Activated T-helper 2 cell treated with anti-CD3 and anti-CD28 coated beads, Interferon-gamma antibody, Interleukin-2, Interleukin-4, amounts not matched to agents 10 μg/mL and 5 μg/mL and 100 μg/mL, durations not matched to agents 14 hours and 24 hours and 36 hours (primary cell): ENCODE measurements at regions not wholly inside any gene's neighbourhood (a gene's known extent, or its start where the extent isn't known, plus 50 kb on each side); places are given as distances from the start of the nearest gene placed in this dataset.

ENCODE experiments used
- DNase-seq: peaks from one replicate; pipeline ENCODE4 v3.0.0; 2021; ENCODE audit warnings: low spot score
- H3K27ac Mint-ChIP-seq: one replicate; pipeline ENCODE4 v1.8.0; 2021; ENCODE audit warnings: mixed read lengths
- H3K27me3 Mint-ChIP-seq: one replicate; pipeline ENCODE4 v1.8.0; 2021; ENCODE audit warnings: low read depth, mixed read lengths
- H3K36me3 Mint-ChIP-seq: one replicate; pipeline ENCODE4 v1.8.0; 2021; ENCODE audit warnings: low read depth, mixed read lengths
- H3K4me1 Mint-ChIP-seq: one replicate; pipeline ENCODE4 v1.8.0; 2021; ENCODE audit warnings: low read depth, mixed read lengths
- H3K4me3 Mint-ChIP-seq: one replicate; pipeline ENCODE4 v1.8.0; 2021; ENCODE audit warnings: low read depth, mild to moderate bottlenecking, moderate library complexity, mixed read lengths
- H3K9me3 Mint-ChIP-seq: one replicate; pipeline ENCODE4 v1.8.0; 2021; ENCODE audit warnings: mixed read lengths
- intact Hi-C: fragments of 100-400 bp; cut with micrococcal nuclease; formaldehyde crosslinking; loops from one replicate; pipeline ENCODE4 v1.15.1; 2023

- intact Hi-C loops = no loop called here
- no peak overlapping the region for H3K27ac Mint-ChIP-seq
- H3K4me3 Mint-ChIP-seq = no peak overlapping the region
- no peaks in the 10 kb centered on the region for H3K4me1 Mint-ChIP-seq
- H3K36me3 Mint-ChIP-seq = no peaks in the 10 kb centered on the region
- no peak for DNase-seq
- H3K27me3 Mint-ChIP-seq = no peaks in the 10 kb centered on the region
- no peaks in the 10 kb centered on the region for H3K9me3 Mint-ChIP-seq
Measured at GRCh38 chr3:82145742-82146141, 384.3 kb upstream of the GBE1 start.

- intact Hi-C loops = no loop called here
- Mint-ChIP-seq H3K36me3 (no peaks in the 10 kb centered on the region), H3K27me3 (no peaks in the 10 kb centered on the region), H3K27ac (no peak overlapping the region), H3K9me3 (no peaks in the 10 kb centered on the region), H3K4me3 (no peak overlapping the region), H3K4me1 (no peaks in the 10 kb centered on the region)
- no peak for DNase-seq
Measured at GRCh38 chr3:82144811-82145210, 383.4 kb upstream of the GBE1 start.

- no peaks in the 10 kb centered on the region for H3K4me1 Mint-ChIP-seq
- H3K36me3 Mint-ChIP-seq = no peaks in the 10 kb centered on the region
- no peak for DNase-seq
- H3K27me3 Mint-ChIP-seq = no peaks in the 10 kb centered on the region
- no peak overlapping the region for H3K27ac Mint-ChIP-seq
- no peaks in the 10 kb centered on the region for H3K9me3 Mint-ChIP-seq
- H3K4me3 Mint-ChIP-seq = no peak overlapping the region
- intact Hi-C loops = no loop called here
Measured at GRCh38 chr3:82143661-82144412, 382.4 kb upstream of the GBE1 start.

GRCh38 chr3:82141592-82141991 lies 380.1 kb upstream of the GBE1 start:
- no peaks in the 10 kb centered on the region for H3K36me3 Mint-ChIP-seq
- intact Hi-C loops = no loop called here
- H3K4me3 Mint-ChIP-seq = no peak overlapping the region
- H3K9me3 Mint-ChIP-seq = no peaks in the 10 kb centered on the region
- H3K27ac Mint-ChIP-seq = no peak overlapping the region
- no peaks in the 10 kb centered on the region for H3K4me1 Mint-ChIP-seq
- no peaks in the 10 kb centered on the region for H3K27me3 Mint-ChIP-seq
- DNase-seq = no peak

- no peaks in the 10 kb centered on the region for H3K4me1 Mint-ChIP-seq
- H3K27me3 Mint-ChIP-seq = no peaks in the 10 kb centered on the region
- H3K36me3 Mint-ChIP-seq = no peaks in the 10 kb centered on the region
- H3K9me3 Mint-ChIP-seq = no peaks in the 10 kb centered on the region
- DNase-seq = no peak
- H3K27ac Mint-ChIP-seq = no peak overlapping the region
- no peak overlapping the region for H3K4me3 Mint-ChIP-seq
- intact Hi-C loops = loop anchor here (10.0 kb wide), 1 partner anchor 553 kb away; no protein-coding TSS in a partner anchor
Measured at GRCh38 chr3:82137861-82138260, 376.4 kb upstream of the GBE1 start.

GRCh38 chr3:82137050-82137449 lies 375.6 kb upstream of the GBE1 start:
- Mint-ChIP-seq H3K36me3 (no peaks in the 10 kb centered on the region), H3K9me3 (no peaks in the 10 kb centered on the region)
- intact Hi-C loops = loop anchor here (10.0 kb wide), 1 partner anchor 552 kb away; no protein-coding TSS in a partner anchor

GRCh38 chr3:82133070-82133606 lies 371.7 kb upstream of the GBE1 start:
- intact Hi-C loops = loop anchor here (2.0 to 10.0 kb wide), 3 partner anchors 466 to 642 kb away; no protein-coding TSS in a partner anchor
- H3K27ac Mint-ChIP-seq = no peak overlapping the region

More at GRCh38 chr3:82137050-82137449, 375.6 kb upstream of the GBE1 start:
- no peak overlapping the region for H3K27ac Mint-ChIP-seq
- DNase-seq = no peak
- H3K4me1 Mint-ChIP-seq = no peaks in the 10 kb centered on the region
- no peaks in the 10 kb centered on the region for H3K27me3 Mint-ChIP-seq
- no peak overlapping the region for H3K4me3 Mint-ChIP-seq

GRCh38 chr3:82132210-82133069 lies 371.0 kb upstream of the GBE1 start:
- Mint-ChIP-seq H3K36me3 (no peaks in the 10 kb centered on the region), H3K4me3 (no peak overlapping the region), H3K9me3 (no peaks in the 10 kb centered on the region), H3K4me1 (no peaks in the 10 kb centered on the region), H3K27ac (no peak overlapping the region), H3K27me3 (no peaks in the 10 kb centered on the region)
- intact Hi-C loops = loop anchor here (2.0 to 10.0 kb wide), 3 partner anchors 466 to 642 kb away; no protein-coding TSS in a partner anchor
- no peak for DNase-seq

More at GRCh38 chr3:82133070-82133606, 371.7 kb upstream of the GBE1 start:
- H3K4me1 Mint-ChIP-seq = no peaks in the 10 kb centered on the region
- no peak overlapping the region for H3K4me3 Mint-ChIP-seq
- DNase-seq = peak; percentile 9
- H3K9me3 Mint-ChIP-seq = no peaks in the 10 kb centered on the region
- no peaks in the 10 kb centered on the region for H3K27me3 Mint-ChIP-seq
- no peaks in the 10 kb centered on the region for H3K36me3 Mint-ChIP-seq

GRCh38 chr3:82130046-82130445 lies 368.6 kb upstream of the GBE1 start:
- intact Hi-C loops = loop anchor here (10.0 kb wide), 1 partner anchor 545 kb away; no protein-coding TSS in a partner anchor
- H3K4me3 Mint-ChIP-seq = no peak overlapping the region
- no peak overlapping the region for H3K27ac Mint-ChIP-seq
- no peaks in the 10 kb centered on the region for H3K27me3 Mint-ChIP-seq
- no peaks in the 10 kb centered on the region for H3K36me3 Mint-ChIP-seq
- no peak for DNase-seq
- no peaks in the 10 kb centered on the region for H3K4me1 Mint-ChIP-seq
- no peaks in the 10 kb centered on the region for H3K9me3 Mint-ChIP-seq

- DNase-seq = no peak
- no peak overlapping the region for H3K27ac Mint-ChIP-seq
- no peaks in the 10 kb centered on the region for H3K27me3 Mint-ChIP-seq
- H3K9me3 Mint-ChIP-seq = no peaks in the 10 kb centered on the region
- H3K4me3 Mint-ChIP-seq = no peak overlapping the region
- H3K36me3 Mint-ChIP-seq = no peaks in the 10 kb centered on the region
- H3K4me1 Mint-ChIP-seq = no peaks in the 10 kb centered on the region
- intact Hi-C loops = no loop called here
Measured at GRCh38 chr3:82129221-82129801, 367.9 kb upstream of the GBE1 start.

- Mint-ChIP-seq H3K9me3 (no peaks in the 10 kb centered on the region), H3K27ac (no peak overlapping the region), H3K4me1 (no peaks in the 10 kb centered on the region), H3K4me3 (no peak overlapping the region), H3K36me3 (no peaks in the 10 kb centered on the region), H3K27me3 (no peaks in the 10 kb centered on the region)
- intact Hi-C loops = no loop called here
- DNase-seq = no peak
Measured at GRCh38 chr3:82128271-82128670, 366.8 kb upstream of the GBE1 start.

GRCh38 chr3:82122554-82123345 lies 361.3 kb upstream of the GBE1 start:
- Mint-ChIP-seq H3K4me3 (no peak overlapping the region), H3K27ac (no peak overlapping the region), H3K36me3 (no peaks in the 10 kb centered on the region), H3K27me3 (no peaks in the 10 kb centered on the region), H3K9me3 (no peaks in the 10 kb centered on the region), H3K4me1 (no peaks in the 10 kb centered on the region)
- no peak for DNase-seq
- intact Hi-C loops = no loop called here
